Calu3 (cell line): ENCODE measurements at regions not wholly inside any gene's neighbourhood (a gene's known extent, or its start where the extent isn't known, plus 50 kb on each side); places are given as distances from the start of the nearest gene placed in this dataset.

Experiments used
- BruUV-seq: library from RNA; stranded (reverse); fragments of 400-500 nt; replicated peaks from 2 replicates; lab custom pipeline; 2021; lab: Mats Ljungman, UMichigan
- CTCF ChIA-PET: fragments of 300-600 bp; sonication (Branson Sonifier 250); formaldehyde crosslinking; loops from one replicate; lab custom pipeline; 2022; ENCODE audit warnings: antibody characterized with exemption; lab: Charles Lee
- DNase-seq: peaks from one replicate; pipeline ENCODE4 v3.0.0; 2022
- H3K27ac Mint-ChIP-seq: one replicate; pipeline ENCODE4 v1.8.0; 2022; ENCODE audit warnings: mixed read lengths; ENCODE audit not compliant: unreplicated experiment
- H3K27me3 Mint-ChIP-seq: one replicate; pipeline ENCODE4 v1.8.0; 2022; ENCODE audit warnings: mixed read lengths; ENCODE audit not compliant: unreplicated experiment
- H3K36me3 Mint-ChIP-seq: one replicate; pipeline ENCODE4 v1.8.0; 2022; ENCODE audit warnings: mild to moderate bottlenecking, moderate library complexity, mixed read lengths; ENCODE audit not compliant: insufficient read depth, unreplicated experiment
- H3K4me1 Mint-ChIP-seq: one replicate; pipeline ENCODE4 v1.8.0; 2022; ENCODE audit warnings: mild to moderate bottlenecking, low read depth, mixed read lengths; ENCODE audit not compliant: unreplicated experiment
- H3K4me3 Mint-ChIP-seq: one replicate; pipeline ENCODE4 v1.8.0; 2022; ENCODE audit warnings: mild to moderate bottlenecking, low read depth, moderate library complexity, mixed read lengths; ENCODE audit not compliant: unreplicated experiment
- H3K9me3 Mint-ChIP-seq: one replicate; pipeline ENCODE4 v1.8.0; 2022; ENCODE audit warnings: low read depth, mixed read lengths; ENCODE audit not compliant: unreplicated experiment
- CTCF ChIP-seq: fragments of 200-600 bp; IDR thresholded peaks from one replicate; pipeline ENCODE4 v1.8.0; 2022; ENCODE audit warnings: antibody characterized with exemption; ENCODE audit not compliant: unreplicated experiment
- intact Hi-C: fragments of 100-400 bp; cut with micrococcal nuclease; formaldehyde crosslinking; loops from one replicate; pipeline ENCODE4 v1.10.0; 2022; ENCODE audit not compliant: unreplicated experiment

- intact Hi-C loops = no loop called here
- Mint-ChIP-seq H3K9me3 (no peaks in the 10 kb centered on the region), H3K27me3 (peaks cover 43% of the 10 kb centered on the region), H3K4me3 (no peak overlapping the region), H3K27ac (no peak overlapping the region), H3K36me3 (no peaks in the 10 kb centered on the region), H3K4me1 (no peaks in the 10 kb centered on the region)
- no peak for TF ChIP-seq CTCF
- CTCF ChIA-PET = no interaction called here
- no peak for DNase-seq
- BruUV-seq = no TSS peak
These were observed 50.0 kb upstream of the ALDH1B1 start for GRCh38 chr9:38342532-38342931.

GRCh38 chr9:38342096-38342495 lies 50.4 kb upstream of the ALDH1B1 start:
- H3K27me3 Mint-ChIP-seq = peaks cover 39% of the 10 kb centered on the region
- no peak overlapping the region for H3K4me3 Mint-ChIP-seq
- TF ChIP-seq CTCF = no peak
- no peaks in the 10 kb centered on the region for H3K4me1 Mint-ChIP-seq
- no peak overlapping the region for H3K27ac Mint-ChIP-seq
- no TSS peak for BruUV-seq
- no peaks in the 10 kb centered on the region for H3K36me3 Mint-ChIP-seq
- H3K9me3 Mint-ChIP-seq = no peaks in the 10 kb centered on the region
- DNase-seq = no peak
- CTCF ChIA-PET = no interaction called here
- intact Hi-C loops = no loop called here

- Mint-ChIP-seq H3K36me3 (no peaks in the 10 kb centered on the region), H3K9me3 (no peaks in the 10 kb centered on the region), H3K27ac (no peak overlapping the region), H3K4me3 (no peak overlapping the region), H3K4me1 (no peaks in the 10 kb centered on the region), H3K27me3 (peaks cover 17% of the 10 kb centered on the region)
- intact Hi-C loops = no loop called here
- TF ChIP-seq CTCF = no peak
- BruUV-seq = no TSS peak
- no peak for DNase-seq
- CTCF ChIA-PET = no interaction called here
These were observed 53.0 kb upstream of the ALDH1B1 start for GRCh38 chr9:38339496-38339895.

- Mint-ChIP-seq H3K27me3 (peaks cover 17% of the 10 kb centered on the region), H3K36me3 (no peaks in the 10 kb centered on the region), H3K4me1 (no peaks in the 10 kb centered on the region), H3K4me3 (no peak overlapping the region), H3K9me3 (no peaks in the 10 kb centered on the region), H3K27ac (no peak overlapping the region)
- intact Hi-C loops = no loop called here
- no peak for DNase-seq
- CTCF ChIA-PET = no interaction called here
- TF ChIP-seq CTCF = no peak
- no TSS peak for BruUV-seq
These were observed 53.4 kb upstream of the ALDH1B1 start for GRCh38 chr9:38339087-38339486.
